ENCODE measurements at regions not wholly inside any gene's neighbourhood (a gene's known extent, or its start where the extent isn't known, plus 50 kb on each side); places are given as distances from the start of the nearest gene placed in this dataset.

GRCh38 chr6:146886587-146887446 is 288.0 kb downstream of the ADGB start:
- DNase-seq, result no peak

GRCh38 chr6:146887447-146888077 is 288.8 kb downstream of the ADGB start:
- DNase-seq, result no peak

DNA sequence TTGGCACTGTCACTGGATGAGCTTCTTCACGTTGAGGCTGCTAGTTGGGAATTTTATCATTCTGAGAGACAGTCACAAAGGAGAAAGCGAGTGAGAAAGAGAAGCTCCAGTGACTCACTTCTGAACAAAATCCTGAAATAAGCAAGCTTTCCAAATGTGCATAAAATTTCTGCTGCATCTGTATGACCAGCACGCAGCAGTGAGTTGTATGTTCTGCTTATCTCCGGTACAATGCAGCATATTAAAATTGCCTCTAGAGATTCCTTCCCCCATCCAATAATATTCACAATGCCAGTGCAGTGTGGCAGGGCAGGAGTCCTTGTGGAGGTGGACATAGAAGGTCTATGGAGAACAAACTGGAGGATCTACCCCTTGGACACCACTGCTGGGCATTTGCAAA is 290.5 kb downstream of the ADGB start:
- no peak for DNase-seq

GRCh38 chr6:146890172-146890571 is 291.4 kb downstream of the ADGB start:
- no peak for DNase-seq

GRCh38 chr6:146890644-146891434 is 292.1 kb downstream of the ADGB start:
- DNase-seq, result no peak

DNA sequence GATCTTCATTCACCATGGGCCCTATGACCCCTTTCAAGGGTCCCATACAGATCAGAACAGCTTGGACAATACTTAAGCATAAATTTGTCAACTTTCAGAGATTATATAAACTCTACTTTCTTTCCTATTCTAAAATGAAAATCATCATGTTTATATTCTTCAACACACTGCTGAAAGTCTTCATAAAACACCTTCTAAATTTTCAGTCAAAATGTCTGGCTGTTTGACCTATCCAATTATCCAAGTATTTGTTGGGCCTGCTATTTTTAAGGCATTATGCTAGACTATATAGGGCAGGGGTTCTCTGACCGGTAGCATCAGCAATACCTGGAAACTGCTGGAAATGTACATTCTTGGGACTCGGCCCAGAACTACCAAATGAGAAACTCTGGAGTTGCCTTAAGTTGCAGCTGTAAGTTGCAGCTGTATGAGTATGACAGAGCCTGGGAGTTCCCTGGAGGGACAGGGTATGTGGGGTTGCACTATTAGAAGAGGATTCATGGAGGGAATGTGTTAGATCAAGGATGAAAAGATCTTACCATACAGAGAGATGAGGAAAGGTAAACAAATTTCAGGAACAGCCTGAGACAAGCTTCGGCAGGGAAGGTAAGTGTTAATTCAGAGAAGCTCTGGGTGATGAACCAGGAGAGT is 293.0 kb downstream of the ADGB start:
- DNase-seq, result no peak

DNA sequence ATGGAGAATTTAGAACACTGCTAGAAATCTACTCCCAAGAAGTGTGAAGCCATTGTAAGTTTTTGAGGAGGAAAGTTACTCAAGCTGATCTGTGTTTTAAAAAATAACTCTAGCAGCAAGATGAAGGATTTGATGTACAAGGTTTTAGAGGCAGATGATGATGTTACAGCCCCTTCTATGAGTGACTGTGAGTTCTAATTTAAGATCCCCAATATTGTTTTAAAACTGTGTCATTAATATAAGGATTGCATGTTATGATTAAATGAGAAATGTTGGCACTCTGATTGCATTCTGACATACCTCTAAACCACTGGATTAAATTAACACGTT is 293.5 kb downstream of the ADGB start:
- DNase-seq, result no peak

GRCh38 chr6:146892613-146893401 is 294.0 kb downstream of the ADGB start:
- no peak for DNase-seq

GRCh38 chr6:146893690-146894089 is 294.9 kb downstream of the ADGB start:
- DNase-seq, result no peak

DNA sequence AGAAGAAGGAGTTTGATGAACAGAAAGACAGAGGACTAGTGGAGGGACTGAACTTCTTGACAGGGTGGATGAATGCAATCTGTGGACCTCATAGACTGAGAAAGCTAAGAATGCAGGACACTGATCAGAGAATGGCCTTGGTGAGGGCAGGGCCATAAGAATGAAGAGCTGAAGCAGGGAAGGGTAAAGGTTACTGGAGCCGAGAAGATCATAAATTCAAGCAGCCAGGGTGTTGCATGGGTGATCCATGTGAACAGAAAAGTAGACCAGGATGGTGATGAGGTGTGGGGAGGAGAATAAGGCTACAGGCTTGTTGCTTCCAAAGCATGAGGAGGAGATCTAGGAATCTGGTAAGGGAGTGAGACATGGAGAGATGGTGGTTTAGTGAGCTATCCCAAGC is 295.9 kb downstream of the ADGB start:
- DNase-seq, result no peak

GRCh38 chr6:146895101-146895771 is 296.5 kb downstream of the ADGB start:
- no peak for DNase-seq

GRCh38 chr6:146895772-146896061 is 296.9 kb downstream of the ADGB start:
- no peak for DNase-seq

- DNase-seq, result no peak
Observed at GRCh38 chr6:146896062-146896813, 297.5 kb downstream of the ADGB start.

DNA sequence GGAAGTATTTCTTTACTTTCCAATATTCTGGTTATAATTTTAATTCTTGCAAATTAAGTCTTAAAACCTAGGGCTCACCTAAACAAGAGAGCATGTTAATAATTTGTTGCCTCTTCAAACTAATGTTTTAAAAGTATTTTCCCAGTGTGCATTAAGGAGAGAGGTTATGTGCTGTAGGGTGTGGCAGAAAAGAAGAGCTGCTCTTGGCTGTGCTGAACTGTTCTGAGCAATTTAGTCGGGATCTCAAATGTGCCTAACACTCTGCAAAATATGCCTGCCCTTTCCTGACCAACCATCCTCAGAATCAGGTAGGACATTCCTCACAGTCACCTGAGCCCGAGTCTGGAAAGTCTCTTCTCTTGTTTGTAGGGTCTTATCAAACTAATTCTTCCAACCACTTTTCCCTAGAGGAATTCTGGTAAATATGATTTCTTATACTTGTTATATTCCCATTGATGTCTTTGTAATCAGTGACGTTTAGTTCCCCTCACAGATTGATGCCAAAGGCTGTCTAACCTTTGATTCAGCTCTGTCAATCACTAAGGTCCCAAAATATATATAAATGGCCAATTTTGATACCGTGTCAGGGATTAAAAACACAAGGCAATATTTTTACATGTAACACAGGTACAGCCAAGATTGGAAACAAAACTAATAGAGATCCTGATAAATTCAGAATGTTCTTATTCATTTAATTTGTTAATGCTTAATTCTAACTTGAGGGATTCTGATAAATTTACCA is 298.4 kb downstream of the ADGB start:
- DNase-seq, result no peak

DNA sequence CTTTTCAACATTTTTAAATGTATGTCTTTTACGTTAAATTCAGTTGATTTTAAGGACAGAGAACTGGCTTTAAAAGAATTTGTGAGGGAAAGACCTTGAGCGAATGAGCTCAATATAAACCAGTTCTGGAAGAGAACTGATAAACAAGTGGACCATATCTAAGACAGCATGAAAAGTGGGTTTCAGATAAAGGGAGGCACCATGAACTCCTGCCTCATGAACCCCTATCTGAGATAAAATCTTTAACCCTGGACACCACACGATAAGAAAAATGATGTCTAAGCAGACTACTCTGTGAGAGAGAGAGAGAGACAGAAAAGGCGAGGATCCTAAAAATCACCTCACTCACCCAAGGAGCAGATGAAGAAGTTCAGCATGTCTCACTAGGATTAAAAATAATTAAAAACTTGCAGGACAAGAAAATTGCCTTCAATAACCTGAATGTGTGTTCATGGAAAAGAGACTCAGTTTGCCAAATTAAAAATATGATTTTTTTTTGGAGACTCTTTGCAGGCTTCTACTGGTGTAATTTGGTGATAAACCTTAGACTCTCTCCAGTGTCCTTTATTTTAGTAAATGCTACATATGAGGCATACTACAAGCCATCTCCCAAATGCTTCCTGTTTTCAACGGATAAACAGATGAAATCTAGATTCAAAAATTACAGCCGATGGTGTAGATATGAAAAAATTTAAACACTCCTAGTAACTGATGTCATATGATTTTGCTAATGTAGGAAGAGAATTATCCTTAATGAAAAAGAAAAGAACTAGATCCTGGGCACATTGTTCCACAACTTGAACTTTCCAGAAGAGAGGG is 299.5 kb downstream of the ADGB start:
- DNase-seq, result no peak

DNA sequence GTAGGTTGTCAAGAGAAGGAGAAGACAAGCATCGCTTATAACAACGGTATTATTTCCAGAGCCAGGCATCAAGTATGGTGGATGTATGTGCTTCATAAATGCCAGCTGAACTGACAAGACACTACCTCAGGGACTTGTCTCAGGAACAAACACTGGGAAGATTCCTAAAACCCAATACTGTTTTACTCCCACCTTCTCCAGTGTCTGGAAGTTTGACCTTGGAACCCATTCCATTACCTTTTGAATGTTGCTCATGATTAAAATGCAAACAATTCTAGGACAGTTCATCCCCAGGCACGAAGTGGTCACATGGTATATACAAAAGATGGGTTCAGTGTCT is 300.1 kb downstream of the ADGB start:
- DNase-seq, result no peak

GRCh38 chr6:146901940-146902816 is 302.0 kb upstream of the STXBP5 start:
- no peak for DNase-seq

- no peak for DNase-seq
Observed at GRCh38 chr6:146902846-146903245, 301.4 kb upstream of the STXBP5 start.

GRCh38 chr6:146903451-146903850 is 300.8 kb upstream of the STXBP5 start:
- no peak for DNase-seq
